ENCODE measurements at regions not wholly inside any gene's neighbourhood (a gene's known extent, or its start where the extent isn't known, plus 50 kb on each side); places are given as distances from the start of the nearest gene placed in this dataset.

DNA sequence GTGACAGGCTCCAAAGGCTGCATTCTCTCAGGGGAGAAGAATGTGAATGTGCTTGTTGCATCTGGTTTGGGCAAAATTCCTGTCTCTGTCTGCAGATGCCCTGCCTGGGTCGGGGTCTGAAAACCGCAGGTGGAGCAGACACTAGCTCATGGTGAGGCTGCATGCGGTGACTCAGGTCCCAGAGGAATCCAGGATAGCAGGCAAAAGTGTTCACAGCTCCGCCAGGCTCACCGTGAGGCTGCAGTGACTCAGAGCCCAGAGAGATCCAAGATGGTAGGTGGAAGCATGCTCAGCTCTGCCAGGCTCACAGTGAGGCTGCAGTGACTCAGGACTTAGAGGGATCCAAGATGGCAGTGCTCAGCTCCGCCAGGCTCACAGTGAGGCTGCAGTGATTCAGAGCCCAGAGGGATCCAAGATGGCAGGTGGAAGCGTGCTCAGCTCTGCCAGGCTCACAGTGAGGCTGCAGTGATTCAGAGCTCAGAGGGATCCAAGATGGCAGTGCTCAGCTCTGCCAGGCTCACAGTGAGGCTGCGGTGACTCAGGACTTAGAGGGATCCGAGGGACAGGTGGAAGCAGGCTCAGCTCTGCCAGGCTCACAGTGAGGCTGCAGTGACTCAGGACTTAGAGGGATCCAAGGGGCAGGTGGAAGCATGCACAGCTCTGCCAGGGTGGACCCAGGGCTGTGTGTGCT, 200.5 kb downstream of the ACKR3 start:
- H4K20me1 ChIP-seq (replicated peaks in 1 of 2; ENCODE audit: control insufficient read depth in 1 of 2, insufficient read depth in 2 of 2, low read length in 2 of 2) = no peaks in the 10 kb centered on the region
- H3K9me3 ChIP-seq (ENCODE audit: insufficient read depth in 2 of 2, low read depth in 1 of 2, low read length in 1 of 2) = peaks cover 0 to 8% of the 10 kb centered on the region in 2 experiments; a peak in 1 of 4 replicates
- H3K4me2 ChIP-seq (ENCODE audit: insufficient read depth in 1 of 2, low read depth in 2 of 2, low read length in 2 of 2) = no peak overlapping the region
- H3K4ac ChIP-seq (replicated peaks; ENCODE audit: insufficient read length, low read depth, low read length) = no peak overlapping the region
- H3K4me3 ChIP-seq (ENCODE audit: extremely low read depth in 1 of 4, insufficient read depth in 2 of 4, low read depth in 3 of 4, low read length in 4 of 4) = no peak overlapping the region
- H2BK5ac ChIP-seq (ENCODE audit: low read depth, low read length) = no peak overlapping the region
- H2AK5ac ChIP-seq (ENCODE audit: low read depth, low read length) = no peak overlapping the region
- H3K27me3 ChIP-seq (replicated peaks in 1 of 4; ENCODE audit: control insufficient read depth in 3 of 4, extremely low read depth in 1 of 4, insufficient read depth in 3 of 4, low read length in 3 of 4) = no peaks in the 10 kb centered on the region
- H2BK15ac ChIP-seq (ENCODE audit: low read length) = peak overlapping the region; percentile 25; the same call in 1 of the 2 replicates
- WGBS, 2 experiments (ENCODE audit: extremely low coverage in 1 of 2, insufficient coverage in 1 of 2, insufficient read length in 1 of 2, insufficient replicate concordance in 2 of 2, low coverage in 1 of 2, low lambda C conversion rate in 2 of 2, missing lambda C conversion rate in 1 of 2) = 93% methylated on average over 8 of the region's 9 CpGs; no CpG with 5 or more reads in 1 of the 2 experiments
- H3K14ac ChIP-seq (ENCODE audit: insufficient read length) = no peak overlapping the region
- ChIA-PET CTCF (ENCODE audit: partially characterized antibody) (interaction anchor here (0.8 to 1.7 kb wide), 5 partner anchors 27 to 258 kb away, joined by 3 to 5 read pairs (median 4); no protein-coding TSS in a partner anchor), POLR2A (ENCODE audit: partially characterized antibody) (no interaction called here)
- no peak overlapping the region for H3K18ac ChIP-seq (ENCODE audit: extremely low read depth, low read length)
- no peak overlapping the region for H3K27ac ChIP-seq (ENCODE audit: low read depth, low read length)
- H4K5ac ChIP-seq (ENCODE audit: insufficient read length, low read depth, low read length) = no peak overlapping the region
- H2AFZ ChIP-seq (ENCODE audit: low read length) = peak overlapping the region; percentile 92
- H2BK20ac ChIP-seq (ENCODE audit: low read length) = no peak overlapping the region
- no peaks in the 10 kb centered on the region for H3K23me2 ChIP-seq (ENCODE audit: low read depth, low read length)
- H3K79me1 ChIP-seq (ENCODE audit: low read depth, low read length) = no peaks in the 10 kb centered on the region
- no peak overlapping the region for H3K9ac ChIP-seq (replicated peaks in 1 of 4; ENCODE audit: extremely low read depth in 1 of 4, low read depth in 3 of 4, low read length in 3 of 4)
- FAIRE-seq (no peak), DNase-seq (ENCODE audit: low read depth in 1 of 2, low spot score in 2 of 2) (peak in 1 of 2 experiments; percentile 33)
- H3K56ac ChIP-seq (replicated peaks; ENCODE audit: insufficient read length, low read depth, low read length) = no peak overlapping the region
- H4K8ac ChIP-seq (ENCODE audit: extremely low read depth, insufficient read depth, low read length) = no peak overlapping the region
- no peak overlapping the region for H2BK12ac ChIP-seq (ENCODE audit: low read depth, low read length)
- H3K36me3 ChIP-seq (ENCODE audit: control insufficient read depth in 2 of 4, insufficient read depth in 4 of 4, low read length in 3 of 4) = no peaks in the 10 kb centered on the region
- no peak overlapping the region for H2BK120ac ChIP-seq (replicated peaks; ENCODE audit: low read depth, low read length)
- H3K4me1 ChIP-seq (replicated peaks in 1 of 4; ENCODE audit: control insufficient read depth in 3 of 4, insufficient read depth in 4 of 4, low read length in 3 of 4) = no peaks in the 10 kb centered on the region; a peak in 1 of 7 replicates
- no peak overlapping the region for H3K23ac ChIP-seq (ENCODE audit: insufficient read length)
- no peaks in the 10 kb centered on the region for H3K79me2 ChIP-seq (ENCODE audit: control insufficient read depth in 1 of 2, insufficient read depth in 2 of 2, low read length in 2 of 2)
- no peak overlapping the region for H4K91ac ChIP-seq (replicated peaks; ENCODE audit: insufficient read length, low read length)
- TF ChIP-seq GTF2F1 (IDR thresholded peaks at IDR 0.05; ENCODE audit: borderline replicate concordance, low read depth, low read length) (no peak), POLR2AphosphoS5 (IDR thresholded peaks at IDR 0.05; ENCODE audit: low read depth, low read length) (no peak), NRF1 (IDR thresholded peaks at IDR 0.05; ENCODE audit: low read depth, low read length) (no peak), PHF8 (conservative IDR thresholded peaks at IDR 0.05; ENCODE audit: low read depth, low read length) (no peak), BCL11A (IDR thresholded peaks at IDR 0.05; ENCODE audit: low read depth in 2 of 2, low read length in 2 of 2) (no peak), YY1 (IDR thresholded peaks at IDR 0.05; ENCODE audit: low read depth, low read length) (no peak), CBX8 (IDR thresholded peaks at IDR 0.05; ENCODE audit: borderline replicate concordance, low read depth, low read length) (no peak), HDAC6 (IDR thresholded peaks at IDR 0.05; ENCODE audit: low read depth, low read length) (no peak), HDAC2 (IDR thresholded peaks at IDR 0.05; ENCODE audit: borderline replicate concordance in 1 of 2, low read depth in 2 of 2, low read length in 2 of 2) (no peak), KDM5A (IDR thresholded peaks at IDR 0.05; ENCODE audit: low read length) (no peak)
- TF ChIP-seq, protein P1, sequence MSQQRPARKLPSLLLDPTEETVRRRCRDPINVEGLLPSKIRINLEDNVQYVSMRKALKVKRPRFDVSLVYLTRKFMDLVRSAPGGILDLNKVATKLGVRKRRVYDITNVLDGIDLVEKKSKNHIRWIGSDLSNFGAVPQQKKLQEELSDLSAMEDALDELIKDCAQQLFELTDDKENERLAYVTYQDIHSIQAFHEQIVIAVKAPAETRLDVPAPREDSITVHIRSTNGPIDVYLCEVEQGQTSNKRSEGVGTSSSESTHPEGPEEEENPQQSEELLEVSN (IDR thresholded peaks at IDR 0.05) = no peak

Measured in H1 (cell line).